Iris pigment epithelial cell (primary cell): ENCODE measurements at regions not wholly inside any gene's neighbourhood (a gene's known extent, or its start where the extent isn't known, plus 50 kb on each side); places are given as distances from the start of the nearest gene placed in this dataset.
"Not testable (repeated sequence)": the region's sequence is repeated elsewhere in the genome, so short reads cannot be mapped to it uniquely, and the experiment has no call there.

Experiments
- DNase-seq: peaks from one replicate; pipeline ENCODE4 v3.0.0-alpha.2; 2011; ENCODE audit warnings: low read depth

DNA sequence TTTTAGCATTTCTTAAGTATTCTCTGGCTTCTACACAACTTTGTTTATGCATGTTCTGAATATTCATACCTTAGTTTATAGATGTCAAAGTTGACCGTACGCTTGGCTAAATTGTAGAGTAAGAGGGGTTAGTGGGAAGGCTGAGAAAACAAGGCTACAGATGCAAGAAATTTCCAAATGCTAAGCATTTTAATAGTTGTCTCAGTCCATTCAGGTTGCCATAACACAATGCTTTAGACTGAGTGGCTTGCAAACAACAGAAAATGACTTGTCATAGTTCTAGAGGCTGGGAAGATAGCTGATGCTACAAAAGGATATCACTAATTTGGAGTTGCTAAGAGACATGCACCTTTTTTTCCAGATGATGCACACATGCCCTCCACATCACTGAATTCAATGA lies 53.0 kb upstream of the C1QTNF3 start:
- DNase-seq = not testable (repeated sequence)

DNA sequence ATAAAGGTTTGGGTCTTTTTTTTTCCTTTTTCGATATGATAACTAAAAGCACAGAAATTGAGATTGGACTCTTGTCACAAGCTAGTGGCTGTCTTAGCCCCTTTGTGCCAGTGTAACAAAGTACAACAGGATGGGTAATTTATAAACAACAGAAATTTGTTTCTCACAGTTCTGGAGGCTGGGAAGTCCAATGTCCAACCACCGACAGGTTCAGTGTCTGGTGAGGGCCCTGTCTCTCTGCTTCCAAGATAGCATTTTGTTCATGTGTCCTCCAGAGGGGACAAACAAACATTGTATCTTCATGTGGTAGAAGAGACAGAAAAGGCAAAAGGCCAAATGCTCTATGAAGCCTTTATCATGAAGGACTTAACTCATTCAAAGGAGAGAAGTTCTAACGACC lies 56.9 kb upstream of the C1QTNF3 start:
- not testable (repeated sequence) for DNase-seq

DNA sequence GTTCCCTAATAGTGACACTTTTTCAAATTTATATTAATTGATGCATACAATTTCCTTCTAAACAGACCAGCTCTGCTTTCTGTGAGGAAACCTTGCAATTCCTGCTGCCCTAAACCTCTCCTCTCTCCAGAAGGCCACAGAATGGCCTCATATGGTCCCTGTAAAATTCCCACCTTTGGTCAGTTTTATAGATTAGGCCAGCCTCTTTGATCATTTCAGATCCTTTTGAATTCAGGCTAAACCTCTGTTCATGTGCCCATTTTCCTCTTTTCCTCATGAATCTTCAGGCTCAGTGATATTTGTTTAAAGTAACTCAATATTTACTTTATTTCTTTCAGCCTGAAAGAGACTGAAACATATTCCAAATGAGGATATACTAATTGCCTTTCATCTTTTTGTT lies 58.6 kb upstream of the C1QTNF3 start:
- DNase-seq = not testable (repeated sequence)

DNA sequence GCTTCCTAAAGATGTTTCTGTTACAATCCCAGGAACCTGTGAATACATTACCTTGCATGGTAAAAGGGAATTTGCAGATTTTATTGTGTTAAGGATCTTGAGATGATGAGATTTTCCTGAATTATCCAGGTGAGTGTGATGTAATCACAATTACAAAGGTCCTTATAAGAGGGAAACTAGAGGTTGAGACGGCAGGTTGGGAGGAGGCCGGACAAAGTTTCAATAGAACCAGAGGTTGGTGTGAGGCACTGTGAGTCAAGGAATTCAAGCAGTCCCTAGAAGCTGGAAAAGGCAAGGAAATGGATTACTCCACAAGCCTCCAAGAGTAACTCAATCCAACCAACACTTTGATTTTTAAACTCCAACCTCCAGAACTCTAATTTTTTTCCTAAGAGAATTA lies 65.9 kb upstream of the C1QTNF3 start:
- not testable (repeated sequence) for DNase-seq

DNA sequence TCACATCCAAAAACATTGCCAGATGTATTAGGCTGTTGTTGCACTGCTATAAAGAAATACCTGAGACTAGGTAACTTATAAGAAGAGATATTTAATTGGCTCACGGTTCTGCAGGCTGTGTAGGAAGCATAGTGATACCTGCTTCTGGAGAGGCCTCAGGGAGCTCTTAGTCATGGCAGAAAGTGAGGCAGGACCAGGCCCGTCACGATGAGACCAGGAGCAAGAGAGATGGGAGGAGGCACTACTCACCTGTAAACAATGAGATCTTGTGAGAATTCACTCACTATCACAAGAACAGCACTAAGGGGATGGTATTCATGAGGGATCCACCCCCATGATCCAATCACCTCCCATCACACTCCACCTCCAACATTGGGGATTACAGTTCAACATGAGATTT lies 81.3 kb upstream of the C1QTNF3 start:
- DNase-seq = not testable (repeated sequence)

DNA sequence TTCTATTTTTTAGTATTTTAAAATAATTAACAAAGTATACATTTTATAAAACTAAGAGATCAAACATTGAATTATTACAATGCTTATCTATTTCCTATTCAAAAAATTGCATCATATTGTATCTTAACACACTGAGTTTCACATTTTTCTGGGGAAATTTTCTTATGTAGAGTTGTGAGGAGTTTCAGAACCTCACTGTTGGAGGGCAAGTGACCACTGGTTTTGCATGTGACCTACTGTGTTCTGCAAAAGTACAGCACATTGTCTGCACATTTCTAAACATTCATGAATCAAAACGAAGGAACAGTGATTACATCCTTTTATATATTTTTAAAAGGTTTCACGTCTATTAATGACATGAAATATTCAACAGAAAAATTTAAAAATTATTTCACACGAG lies 82.3 kb upstream of the C1QTNF3 start:
- DNase-seq = not testable (repeated sequence)

DNA sequence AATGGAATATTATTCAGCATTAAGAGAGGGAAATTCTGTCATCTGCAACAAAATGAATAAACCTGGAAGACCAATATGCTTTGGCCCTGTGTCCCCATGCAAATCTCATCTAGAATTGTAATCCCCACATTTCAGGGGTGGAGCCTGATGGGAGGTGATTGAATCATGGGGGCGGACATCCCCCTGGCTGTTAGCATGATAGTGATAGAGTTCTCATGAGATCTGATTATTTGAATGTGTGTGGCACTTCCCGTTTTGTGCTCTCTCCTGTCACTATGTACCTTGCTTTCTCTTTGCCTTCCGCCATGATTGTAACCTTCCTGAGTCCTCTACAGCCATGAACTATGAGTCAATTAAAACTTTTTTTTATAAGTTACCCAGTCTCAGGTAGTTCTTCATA lies 83.7 kb upstream of the C1QTNF3 start:
- DNase-seq = not testable (repeated sequence)

DNA sequence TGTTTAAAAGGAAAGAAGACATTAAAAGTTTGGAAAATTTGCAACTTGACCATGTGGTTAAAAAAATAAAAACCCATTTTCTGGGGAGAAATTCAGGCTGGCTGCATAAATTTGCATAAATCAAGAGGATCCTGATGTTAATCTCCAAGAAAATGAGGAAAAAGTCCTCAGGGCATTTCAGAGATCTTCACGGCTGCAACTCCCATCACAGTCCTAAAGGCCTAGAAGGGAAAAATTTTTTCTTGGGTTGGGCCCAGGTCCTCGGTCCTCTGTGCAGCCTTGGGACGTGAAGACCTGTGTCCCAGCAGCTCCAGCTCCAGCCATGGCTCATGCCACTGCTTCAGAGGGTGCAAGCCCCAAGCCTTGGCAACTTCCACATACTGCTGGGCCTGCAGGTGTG lies 84.8 kb upstream of the C1QTNF3 start:
- DNase-seq = not testable (repeated sequence)

DNA sequence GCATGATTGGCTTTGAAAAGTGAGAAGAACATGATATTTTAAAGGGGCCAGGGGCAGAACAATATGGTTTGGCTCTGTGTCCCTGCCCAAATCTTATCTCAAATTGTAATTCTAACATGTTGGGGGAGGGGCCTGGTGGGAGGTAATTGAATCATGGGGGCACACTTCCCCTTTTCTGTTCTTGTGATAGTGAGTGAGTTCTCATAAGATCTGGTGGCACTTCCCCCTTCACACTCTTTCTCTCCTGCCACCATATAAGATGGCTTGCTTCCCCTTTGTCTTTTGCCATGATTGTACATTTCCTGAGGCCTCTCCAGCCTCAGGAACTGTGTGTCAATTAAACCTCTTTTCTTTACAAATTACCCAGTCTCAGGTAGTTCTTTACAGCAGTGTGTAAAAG lies 85.9 kb upstream of the C1QTNF3 start:
- not testable (repeated sequence) for DNase-seq

DNA sequence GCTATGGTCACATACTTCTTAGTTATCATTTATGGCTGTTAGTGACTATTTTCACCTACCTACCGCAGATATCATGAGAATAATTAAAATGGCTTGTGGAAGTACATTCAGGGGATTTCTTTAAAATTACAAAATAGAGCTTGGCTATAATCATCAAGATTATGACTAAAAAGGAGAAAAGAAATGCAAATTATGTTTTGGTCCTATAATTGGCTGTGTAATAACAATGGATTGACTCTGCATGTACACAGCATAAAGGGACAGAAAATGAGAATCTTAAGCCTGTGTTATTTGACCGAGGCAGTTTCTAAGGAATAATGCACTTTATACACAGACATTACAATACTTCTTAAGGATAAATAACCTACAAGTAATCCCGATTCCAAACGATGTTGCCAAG lies 112.0 kb upstream of the C1QTNF3 start:
- DNase-seq = not testable (repeated sequence)

DNA sequence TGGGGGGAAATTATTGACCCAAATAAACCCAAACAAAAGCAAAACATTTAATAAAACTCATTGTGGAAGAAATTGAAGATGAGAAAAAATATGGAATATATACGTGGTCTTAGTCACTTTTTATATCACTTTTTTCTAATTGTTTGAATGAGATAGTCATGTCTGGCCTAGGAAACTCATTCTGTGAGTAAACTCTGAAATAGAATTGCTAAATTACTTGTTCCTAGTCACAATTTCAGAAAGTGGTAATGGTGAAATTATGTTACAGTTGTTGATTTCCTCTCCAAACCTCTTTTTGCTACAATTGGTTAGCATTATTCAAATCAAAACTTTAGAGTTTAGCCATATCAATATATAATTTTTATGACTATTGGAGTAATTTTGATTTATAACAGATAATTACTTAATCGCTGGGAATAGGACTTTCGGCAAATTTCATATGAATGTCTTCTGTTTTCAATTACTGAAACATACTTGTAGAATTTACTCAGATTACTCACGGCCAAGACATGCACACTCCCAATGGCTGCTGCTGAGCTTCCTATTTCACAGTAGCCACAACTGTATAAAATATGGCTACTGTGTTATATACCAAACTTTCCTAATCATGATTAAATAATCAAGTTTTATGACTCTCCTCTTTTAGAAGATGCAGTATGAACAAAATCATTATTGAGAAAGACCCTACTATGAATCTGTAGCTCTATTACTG lies 113.8 kb upstream of the C1QTNF3 start:
- DNase-seq = peak; percentile 59

DNA sequence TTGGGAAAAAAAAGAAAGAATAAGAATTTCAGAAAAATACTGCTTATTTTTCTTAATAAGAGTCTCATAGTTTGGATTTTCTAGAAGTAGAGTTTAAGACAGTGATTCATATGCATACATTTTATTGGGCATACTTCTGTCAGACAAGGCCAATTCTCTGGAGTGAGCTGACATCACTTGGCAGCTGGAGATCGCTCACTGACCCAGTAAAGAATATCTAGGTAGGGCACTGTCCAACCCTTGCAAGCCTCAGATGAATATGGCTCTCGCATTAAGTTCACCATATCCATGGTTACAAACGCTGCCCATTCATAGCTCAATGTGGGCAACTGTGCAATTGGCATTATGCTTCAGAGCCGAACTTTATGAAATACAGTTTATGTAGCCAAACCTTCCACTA lies 117.9 kb upstream of the C1QTNF3 start:
- DNase-seq = not testable (repeated sequence)

DNA sequence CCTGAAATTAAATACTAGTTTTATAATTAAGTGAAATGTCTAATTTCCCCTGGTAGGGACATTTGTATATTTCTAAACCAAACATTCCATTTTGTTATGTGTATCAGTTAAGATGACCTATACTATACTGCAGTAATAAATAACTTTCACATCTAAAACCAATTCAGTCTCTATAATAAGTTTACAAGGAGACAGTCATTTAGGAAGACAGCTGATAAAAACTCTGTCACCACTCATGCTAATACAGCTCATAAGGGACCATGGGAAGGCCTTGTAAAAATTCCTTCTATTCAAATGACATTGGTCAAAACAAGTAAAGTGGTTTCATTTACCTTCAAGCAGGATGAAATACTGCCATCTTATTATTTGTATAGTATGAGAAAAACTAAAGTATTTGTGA lies 128.4 kb upstream of the C1QTNF3 start:
- DNase-seq = not testable (repeated sequence)

DNA sequence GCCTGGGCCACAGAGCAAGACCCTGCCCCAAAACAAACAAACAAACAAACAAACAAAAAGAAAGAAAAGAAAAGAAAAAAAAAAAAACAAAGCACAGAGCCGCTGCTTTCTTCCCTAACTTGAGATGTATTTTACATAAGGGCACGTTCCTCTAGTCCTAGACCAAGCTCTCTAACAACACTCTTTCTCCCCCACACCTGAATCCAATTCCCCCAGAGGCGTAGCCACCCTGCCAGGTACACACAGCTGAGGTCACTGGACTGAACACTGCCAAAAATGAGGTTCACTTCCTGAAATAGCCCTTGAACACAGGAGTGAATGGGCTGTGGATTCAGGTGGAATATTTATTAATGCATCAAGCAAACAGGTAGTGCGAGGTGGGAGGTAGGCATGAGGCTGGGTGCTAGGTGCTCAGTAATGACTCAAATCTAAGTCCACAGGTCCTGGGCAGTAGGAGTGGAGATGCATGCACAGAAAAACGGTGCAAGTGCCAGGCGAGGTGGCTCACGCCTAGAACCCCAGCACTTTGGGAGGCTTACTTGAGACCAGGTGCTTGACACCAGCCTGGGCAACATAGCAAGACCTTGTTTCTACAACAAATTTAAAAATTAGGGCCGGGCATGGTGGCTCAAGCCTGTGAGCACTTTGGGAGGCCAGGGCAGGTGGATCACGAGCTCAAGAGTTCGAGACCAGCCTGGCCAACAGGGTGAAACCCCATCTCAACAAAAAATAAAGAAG lies 136.6 kb upstream of the C1QTNF3 start:
- DNase-seq = peak; percentile 10

DNA sequence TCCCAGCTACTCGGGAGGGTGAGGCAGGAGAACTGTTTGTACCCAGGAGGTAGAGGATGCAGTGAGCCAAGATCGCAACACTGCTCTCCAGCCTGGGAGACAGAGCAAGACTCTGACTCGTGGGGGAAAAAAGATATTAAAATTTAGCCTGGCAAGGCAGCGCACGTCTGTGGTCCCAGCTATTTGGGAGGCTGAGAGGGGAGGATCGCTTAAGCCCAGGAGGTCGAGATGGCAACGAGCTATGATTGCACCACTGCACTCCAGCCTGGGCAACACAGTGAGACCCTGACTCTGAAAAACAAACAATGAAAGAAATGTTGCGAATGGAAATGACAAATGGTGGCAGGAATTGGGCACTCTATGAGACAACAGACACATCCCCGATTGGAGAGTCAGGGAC lies 137.2 kb upstream of the C1QTNF3 start:
- not testable (repeated sequence) for DNase-seq

DNA sequence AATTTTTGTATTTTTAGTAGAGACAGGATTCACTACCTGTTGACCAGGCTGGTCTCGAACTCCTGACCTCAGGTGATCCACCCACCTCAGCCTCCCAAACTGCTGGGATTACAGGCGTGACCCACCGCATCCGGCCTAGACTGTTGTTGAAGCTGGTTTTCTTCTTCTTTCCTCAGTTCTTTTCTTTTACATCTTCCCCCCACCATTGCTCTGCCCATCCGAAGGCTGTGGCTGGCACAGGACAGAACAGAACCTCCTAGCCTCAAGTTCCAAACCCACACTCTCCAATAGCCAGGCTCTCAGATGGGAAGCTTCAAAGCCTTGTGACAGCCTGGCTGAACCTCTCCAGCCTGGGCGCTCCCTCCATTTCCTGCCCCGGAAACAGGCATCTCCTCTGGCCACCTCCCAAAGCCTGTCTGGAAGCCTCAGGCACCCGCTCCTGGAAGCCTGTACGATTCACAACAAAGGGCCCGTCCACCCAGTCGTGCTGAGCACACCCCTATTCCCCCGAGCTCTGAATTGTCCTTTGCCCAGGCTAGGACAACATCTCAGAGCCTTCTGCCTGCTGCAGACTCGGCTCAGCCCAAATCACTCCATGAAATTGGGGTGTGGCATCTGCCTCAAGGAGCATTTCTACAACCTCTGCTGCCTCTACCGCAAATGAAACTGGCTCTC lies 138.1 kb upstream of the C1QTNF3 start:
- not testable (repeated sequence) for DNase-seq

DNA sequence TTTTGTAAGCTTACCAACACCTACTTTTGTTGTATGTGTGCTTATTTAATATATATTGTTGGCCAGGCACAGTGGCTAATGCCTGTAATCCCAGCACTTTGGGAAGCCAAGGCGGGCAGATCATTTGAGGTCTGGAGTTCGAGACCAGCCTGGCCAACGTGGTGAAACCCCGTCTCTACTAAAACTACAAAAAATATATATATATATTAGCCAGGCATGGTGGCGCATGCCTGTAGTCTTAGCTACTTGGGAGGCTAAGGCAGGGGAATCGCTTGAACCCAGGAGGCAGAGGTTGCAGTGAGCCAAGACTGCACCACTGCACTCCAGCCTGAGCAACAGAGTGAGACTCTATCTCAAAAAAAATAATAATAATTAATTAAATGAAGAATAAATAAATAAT lies 142.0 kb upstream of the C1QTNF3 start:
- DNase-seq = not testable (repeated sequence)

DNA sequence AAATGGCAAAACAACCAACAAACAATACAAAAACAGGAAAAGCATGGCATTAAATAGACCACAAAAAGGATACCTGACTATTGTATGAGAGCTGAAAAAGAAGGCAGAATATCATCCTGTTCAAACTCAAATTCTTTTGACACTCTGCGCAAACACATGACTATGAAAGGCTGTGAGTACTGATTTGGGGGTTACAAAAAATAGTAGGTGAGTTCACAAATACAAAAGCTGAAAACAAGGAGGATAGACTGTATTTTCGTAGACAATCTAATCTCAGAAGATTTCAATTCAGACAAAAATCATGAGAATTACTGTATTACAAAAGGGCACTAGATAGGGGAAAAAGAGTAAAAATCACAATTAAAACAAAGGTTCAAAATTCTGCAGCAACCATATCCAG lies 142.6 kb upstream of the C1QTNF3 start:
- not testable (repeated sequence) for DNase-seq

DNA sequence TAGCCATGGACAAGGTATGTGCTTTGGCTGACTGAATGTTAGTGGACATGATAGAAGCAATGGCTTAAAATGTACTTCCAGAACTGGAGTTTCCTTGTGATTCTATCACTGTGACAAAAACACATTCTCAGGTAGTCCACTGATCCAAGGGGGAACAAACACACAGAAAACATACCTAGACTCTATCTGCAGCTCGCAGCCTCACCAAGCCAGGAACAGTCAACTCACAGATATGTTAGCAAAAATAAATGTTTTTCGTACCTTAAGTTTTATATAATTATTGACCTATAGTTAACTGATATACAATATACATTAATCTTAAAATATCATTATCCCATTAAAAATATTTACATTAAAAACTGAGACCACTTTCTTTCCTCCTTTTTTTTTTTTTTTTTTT lies 143.1 kb upstream of the C1QTNF3 start:
- DNase-seq = not testable (repeated sequence)

DNA sequence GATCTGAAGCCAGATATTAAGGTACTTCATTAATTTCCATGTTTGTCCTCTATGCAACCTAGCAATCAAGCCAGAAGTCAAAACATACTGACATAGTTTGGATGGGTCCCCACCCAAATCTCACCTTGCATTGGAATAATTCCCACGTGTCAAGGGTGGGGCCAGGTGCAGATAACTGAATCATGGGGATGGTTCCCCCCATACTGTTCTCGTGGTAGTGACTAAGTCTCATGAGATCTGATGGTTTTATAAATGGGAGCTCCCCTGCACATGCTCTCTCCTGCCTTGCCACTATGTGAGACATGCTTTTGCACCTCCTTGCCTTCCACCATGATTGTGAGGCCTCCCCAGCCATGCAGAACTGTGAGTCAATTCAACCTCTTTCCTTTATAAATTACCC lies 143.9 kb upstream of the C1QTNF3 start:
- not testable (repeated sequence) for DNase-seq

DNA sequence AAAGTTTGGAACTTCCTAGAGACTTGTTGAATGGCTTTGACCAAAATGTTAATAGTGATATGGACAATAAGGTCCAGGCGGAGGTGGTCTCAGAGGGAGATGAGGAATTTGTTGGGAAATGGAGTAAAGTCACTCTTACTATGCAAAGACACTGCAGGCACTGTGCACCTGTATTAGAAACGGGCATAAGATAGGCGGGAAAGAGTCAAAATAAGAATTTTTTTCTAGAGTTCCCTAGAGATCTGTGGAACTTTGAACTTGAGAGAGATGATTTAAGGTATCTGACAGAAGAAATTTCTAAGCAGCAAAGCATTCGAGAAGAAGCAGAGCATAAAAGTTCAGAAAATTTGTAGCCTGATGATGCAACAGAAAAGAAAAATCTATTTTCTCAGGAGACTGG lies 144.4 kb upstream of the C1QTNF3 start:
- not testable (repeated sequence) for DNase-seq

DNA sequence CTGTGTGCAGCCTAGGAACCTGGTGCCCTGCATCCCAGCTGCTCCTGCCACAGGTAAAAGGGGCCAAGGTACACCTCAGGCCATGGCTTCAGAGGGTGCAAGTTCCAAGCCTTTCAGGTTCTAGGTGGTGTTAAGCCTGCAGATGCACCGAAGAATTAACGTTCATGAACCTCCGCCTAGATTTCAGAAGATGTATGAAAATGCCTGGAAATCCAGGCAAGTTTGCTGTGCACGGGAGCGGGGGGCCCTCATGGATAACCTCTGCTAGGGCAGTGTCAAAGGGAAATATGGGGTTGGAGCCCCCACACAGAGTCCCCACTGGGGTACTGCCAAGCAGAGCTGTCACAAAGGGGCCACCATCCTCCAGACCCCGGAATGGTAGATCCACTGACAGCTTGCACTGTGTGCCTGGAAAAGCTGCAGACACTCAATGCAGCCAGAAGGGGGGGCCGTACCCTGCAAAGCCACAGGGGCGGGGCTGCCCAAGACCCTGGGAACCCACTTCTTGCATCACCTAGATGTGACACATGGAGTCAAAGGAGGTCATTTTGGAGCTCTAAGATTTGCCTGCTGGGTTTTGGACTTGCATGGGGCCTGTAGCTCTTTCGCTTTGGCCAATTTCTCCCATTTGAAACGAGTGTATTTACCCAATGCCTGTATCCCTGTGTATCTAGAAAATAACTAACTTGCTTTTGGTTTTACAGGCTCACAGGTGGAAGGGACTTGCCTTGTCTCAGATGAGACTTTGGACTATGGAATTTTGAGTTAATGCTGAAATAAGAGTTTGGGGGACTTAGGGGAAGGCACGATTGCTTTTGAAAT lies 145.2 kb upstream of the C1QTNF3 start:
- peak; percentile 68 for DNase-seq
